LNCaP clone FGC (cell line): ENCODE measurements at regions not wholly inside any gene's neighbourhood (a gene's known extent, or its start where the extent isn't known, plus 50 kb on each side); places are given as distances from the start of the nearest gene placed in this dataset.
"Not testable (repeated sequence)": the region's sequence is repeated elsewhere in the genome, so short reads cannot be mapped to it uniquely, and the experiment has no call there.

Source experiments
- DNase-seq: peaks from one replicate; pipeline ENCODE4 v3.0.0-alpha.2; 2011; ENCODE audit warnings: low read depth
- H3K4me3 ChIP-seq: 2 replicates; pipeline ENCODE4 v1.5.1; 2011; ENCODE audit warnings: mild to moderate bottlenecking, low read depth, low read length, control low read depth
- TF ChIP-seq, protein P1 (sequence below): IDR thresholded peaks from 2 replicates; pipeline ENCODE4 v1.5.1; 2012; ENCODE audit warnings: mild to moderate bottlenecking; ENCODE audit not compliant: control insufficient read depth, insufficient read depth; ENCODE audit errors: extremely low read depth

DNA sequence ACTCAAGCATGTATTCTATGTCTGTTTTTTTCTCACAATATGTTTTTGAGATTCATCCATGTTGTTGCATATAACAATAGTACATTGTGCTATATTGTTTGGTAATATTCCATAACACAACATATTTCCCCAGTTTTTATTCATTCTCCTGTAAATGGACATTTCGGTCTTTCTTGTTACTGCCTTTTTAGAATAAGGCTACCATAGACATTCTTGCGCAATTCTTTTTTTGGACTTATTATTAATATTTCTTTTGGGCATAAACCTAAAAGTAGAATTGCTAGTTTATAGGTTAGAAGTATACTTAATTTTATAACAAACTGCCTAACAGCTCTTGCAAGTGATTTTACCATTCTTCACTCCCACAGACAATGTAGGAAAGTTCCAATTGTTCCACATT is 573.0 kb downstream of the ADGRL2 start:
- no peak overlapping the region for H3K4me3 ChIP-seq
- DNase-seq = no peak
- TF ChIP-seq, protein P1, sequence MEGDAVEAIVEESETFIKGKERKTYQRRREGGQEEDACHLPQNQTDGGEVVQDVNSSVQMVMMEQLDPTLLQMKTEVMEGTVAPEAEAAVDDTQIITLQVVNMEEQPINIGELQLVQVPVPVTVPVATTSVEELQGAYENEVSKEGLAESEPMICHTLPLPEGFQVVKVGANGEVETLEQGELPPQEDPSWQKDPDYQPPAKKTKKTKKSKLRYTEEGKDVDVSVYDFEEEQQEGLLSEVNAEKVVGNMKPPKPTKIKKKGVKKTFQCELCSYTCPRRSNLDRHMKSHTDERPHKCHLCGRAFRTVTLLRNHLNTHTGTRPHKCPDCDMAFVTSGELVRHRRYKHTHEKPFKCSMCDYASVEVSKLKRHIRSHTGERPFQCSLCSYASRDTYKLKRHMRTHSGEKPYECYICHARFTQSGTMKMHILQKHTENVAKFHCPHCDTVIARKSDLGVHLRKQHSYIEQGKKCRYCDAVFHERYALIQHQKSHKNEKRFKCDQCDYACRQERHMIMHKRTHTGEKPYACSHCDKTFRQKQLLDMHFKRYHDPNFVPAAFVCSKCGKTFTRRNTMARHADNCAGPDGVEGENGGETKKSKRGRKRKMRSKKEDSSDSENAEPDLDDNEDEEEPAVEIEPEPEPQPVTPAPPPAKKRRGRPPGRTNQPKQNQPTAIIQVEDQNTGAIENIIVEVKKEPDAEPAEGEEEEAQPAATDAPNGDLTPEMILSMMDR = no peak

DNA sequence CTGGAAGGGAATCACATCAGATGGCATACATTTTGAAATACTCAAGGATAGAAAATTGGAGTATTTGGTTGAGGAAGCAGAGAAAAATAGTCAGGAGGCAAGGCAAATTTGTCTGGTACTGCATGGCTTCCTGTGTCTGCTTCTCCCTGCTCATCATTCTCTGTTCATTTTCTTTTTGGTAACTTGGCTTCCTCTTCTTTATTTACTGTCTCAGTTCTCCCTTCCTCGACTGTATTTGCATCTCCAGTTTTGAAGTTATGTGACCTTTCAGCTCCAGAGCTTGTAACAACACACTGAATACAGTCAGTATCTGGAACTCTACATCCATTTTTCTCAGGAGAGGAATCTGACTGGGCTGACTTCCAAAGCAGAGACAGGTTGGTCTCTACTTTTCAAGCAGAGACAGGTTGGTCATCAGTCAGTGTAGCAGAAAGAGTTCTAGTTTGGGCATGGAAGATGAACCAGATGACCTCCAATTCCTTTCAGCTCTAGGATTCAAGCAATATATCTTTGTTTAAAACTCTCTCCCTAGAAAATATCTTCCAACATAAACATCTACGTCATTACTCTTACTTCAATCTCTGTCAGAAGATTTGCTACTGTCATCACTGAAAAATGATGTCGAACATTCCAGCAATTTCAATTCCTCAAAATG is 571.2 kb downstream of the ADGRL2 start:
- DNase-seq = no peak
- no peak overlapping the region for H3K4me3 ChIP-seq
- TF ChIP-seq, protein P1 = no peak

DNA sequence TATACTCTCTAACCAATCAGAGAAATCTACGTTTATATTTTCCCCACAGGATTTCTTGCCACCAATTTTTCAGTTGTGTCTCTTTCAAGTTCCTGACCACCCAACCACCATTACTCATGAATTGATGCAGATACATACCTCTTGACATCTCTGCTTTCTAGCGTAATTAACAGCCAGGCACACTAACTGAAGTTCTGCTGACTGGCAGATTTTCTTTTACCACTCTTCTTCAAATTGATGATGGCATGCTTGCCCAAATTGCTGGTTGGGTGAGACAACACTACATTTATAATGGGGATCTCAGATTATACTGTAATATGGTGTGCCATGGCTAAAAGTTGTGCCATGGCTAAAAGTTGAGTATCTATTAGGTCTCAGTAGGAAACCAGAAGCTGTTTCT is 566.7 kb downstream of the ADGRL2 start:
- TF ChIP-seq, protein P1 = no peak
- no peak for DNase-seq
- H3K4me3 ChIP-seq = no peak overlapping the region

DNA sequence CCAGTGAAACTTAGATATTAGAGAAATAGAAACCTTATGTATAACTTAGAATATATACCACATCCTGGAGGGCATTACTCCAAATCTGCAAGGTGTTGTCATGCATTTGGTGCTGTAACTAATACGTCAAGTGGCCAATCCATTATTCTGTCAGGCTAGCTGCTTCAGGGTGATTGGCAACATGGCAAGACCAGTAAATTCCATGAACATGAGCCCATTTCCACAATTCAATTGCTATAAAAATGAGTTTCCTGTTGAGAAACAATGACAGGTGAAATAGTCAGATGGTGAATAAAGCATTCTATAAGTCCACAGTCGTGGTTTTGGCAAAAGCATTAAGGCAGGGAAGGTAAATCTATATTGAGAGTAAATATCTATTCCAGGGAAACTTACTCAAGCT is 566.0 kb downstream of the ADGRL2 start:
- H3K4me3 ChIP-seq = no peak overlapping the region
- TF ChIP-seq, protein P1 = no peak
- no peak for DNase-seq

DNA sequence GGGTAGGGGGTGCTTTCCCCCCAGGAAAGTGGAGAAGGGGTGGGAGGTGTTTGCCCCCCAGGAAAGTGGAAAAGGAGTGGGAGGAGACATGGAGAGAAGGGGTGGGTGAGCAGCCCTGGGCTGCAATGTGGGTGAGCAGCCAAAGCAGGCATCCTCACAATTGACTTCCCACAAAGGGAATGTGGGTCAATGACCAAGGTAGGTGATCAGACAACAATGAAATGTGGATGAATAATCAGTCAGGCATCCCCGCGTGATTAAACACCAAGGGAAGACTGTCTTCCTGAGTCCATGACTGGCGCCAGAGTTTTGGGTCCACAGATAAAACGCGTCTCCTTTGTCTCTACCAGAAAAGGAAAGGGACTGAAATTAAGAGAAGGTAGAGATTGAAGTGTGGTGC is 558.8 kb downstream of the ADGRL2 start:
- not testable (repeated sequence) for H3K4me3 ChIP-seq, DNase-seq

DNA sequence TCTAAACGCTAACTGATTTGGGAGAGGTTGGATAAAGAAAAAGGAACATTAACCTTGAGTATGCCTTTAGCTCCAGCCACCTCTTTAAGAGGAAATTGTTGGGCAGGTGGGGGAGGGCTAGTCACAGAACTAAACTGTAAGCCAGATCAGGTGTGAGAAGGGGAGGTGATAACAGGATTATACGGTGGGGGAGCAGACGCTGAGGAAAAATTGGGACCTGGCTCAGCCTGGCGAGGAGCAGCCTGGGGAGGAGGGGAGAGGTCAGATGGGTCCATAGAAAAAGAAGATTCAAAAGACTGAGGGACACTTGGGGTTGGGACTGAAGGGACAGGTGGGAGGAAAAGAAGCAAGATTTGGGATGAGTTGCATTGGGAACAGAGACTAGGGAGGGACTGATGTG is 558.0 kb downstream of the ADGRL2 start:
- not testable (repeated sequence) for H3K4me3 ChIP-seq, DNase-seq

DNA sequence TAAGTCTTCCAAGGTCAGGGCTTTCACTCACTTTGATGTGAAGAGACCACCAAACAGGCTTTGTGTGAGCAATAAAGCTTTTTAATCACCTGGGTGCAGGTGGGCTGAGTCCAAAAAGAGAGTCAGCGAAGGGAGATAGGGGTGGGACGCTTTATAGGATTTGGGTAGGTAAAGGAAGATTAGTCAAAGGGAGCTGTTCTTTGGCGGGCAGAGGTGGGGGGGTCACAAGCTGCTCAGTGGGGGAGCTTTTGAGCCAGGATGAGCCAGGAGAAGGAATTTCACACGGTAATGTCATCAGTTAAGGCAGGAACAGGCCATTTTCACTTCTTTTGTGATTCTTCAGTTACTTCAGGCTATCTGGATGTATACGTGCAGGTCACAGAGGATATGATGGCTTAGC is 553.8 kb downstream of the ADGRL2 start:
- not testable (repeated sequence) for H3K4me3 ChIP-seq, DNase-seq

DNA sequence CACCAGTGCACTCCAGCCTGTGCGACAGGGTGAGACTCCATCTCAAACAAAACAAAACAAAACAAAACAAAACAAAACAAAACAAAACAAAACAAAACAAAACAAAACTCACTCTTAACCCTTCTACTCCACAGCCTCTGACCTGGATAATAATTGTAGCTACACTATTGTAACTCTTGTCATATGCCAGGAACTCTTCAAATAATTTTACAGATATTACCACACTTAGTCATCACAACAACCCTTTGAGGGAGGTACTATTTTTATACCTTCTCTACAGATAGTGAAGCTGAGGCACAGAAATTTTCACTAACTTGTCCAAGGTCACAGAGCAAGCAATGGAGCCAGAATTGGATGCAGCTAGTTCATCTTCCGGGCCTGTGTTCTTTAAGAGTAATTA is 547.8 kb downstream of the ADGRL2 start:
- H3K4me3 ChIP-seq = no peak overlapping the region
- TF ChIP-seq, protein P1 = no peak
- DNase-seq = no peak

DNA sequence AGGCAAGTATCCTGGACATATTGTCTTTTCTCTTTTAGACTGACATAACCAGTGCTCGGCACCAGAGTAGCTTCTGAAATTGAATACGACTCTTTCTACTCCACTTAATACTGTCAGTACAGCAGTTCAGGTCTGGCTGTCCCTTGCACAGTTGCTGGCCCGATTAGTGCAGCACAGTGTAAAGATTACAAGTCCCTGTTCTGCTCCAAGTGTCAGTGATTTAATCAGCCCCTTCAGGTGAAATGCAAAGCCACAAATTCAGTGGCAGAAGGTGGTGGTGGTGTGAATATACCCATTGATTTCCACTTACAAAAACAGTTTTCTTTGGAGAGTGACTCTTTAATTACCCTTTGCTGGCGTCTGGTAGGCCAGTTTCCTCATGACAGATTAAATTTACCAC is 545.4 kb downstream of the ADGRL2 start:
- H3K4me3 ChIP-seq = no peak overlapping the region
- TF ChIP-seq, protein P1 = no peak
- DNase-seq = no peak
